ENCODE measurements at regions not wholly inside any gene's neighbourhood (a gene's known extent, or its start where the extent isn't known, plus 50 kb on each side); places are given as distances from the start of the nearest gene placed in this dataset.
"Not testable (repeated sequence)": the region's sequence is repeated elsewhere in the genome, so short reads cannot be mapped to it uniquely, and the experiment has no call there.

- no peak for DNase-seq (ENCODE audit: low read depth in 4 of 4, low spot score in 2 of 4)
Observed at GRCh38 chr1:194033646-194034045, 847.2 kb upstream of the B3GALT2 start.

GRCh38 chr1:194028002-194028401 is 841.6 kb upstream of the B3GALT2 start:
- no peak for DNase-seq (ENCODE audit: low read depth in 4 of 4, low spot score in 2 of 4)

GRCh38 chr1:194026422-194026821 is 840.0 kb upstream of the B3GALT2 start:
- DNase-seq (ENCODE audit: low read depth in 4 of 4, low spot score in 2 of 4): no peak

- no peak for DNase-seq (ENCODE audit: low read depth in 4 of 4, low spot score in 2 of 4)
Observed at GRCh38 chr1:194024659-194025058, 838.2 kb upstream of the B3GALT2 start.

- no peak for DNase-seq (ENCODE audit: low read depth in 4 of 4, low spot score in 2 of 4)
Observed at GRCh38 chr1:194014014-194014413, 827.6 kb upstream of the B3GALT2 start.

GRCh38 chr1:194013561-194013960 is 827.1 kb upstream of the B3GALT2 start:
- no peak for DNase-seq (ENCODE audit: low read depth in 4 of 4, low spot score in 2 of 4)

GRCh38 chr1:194004146-194004545 is 817.7 kb upstream of the B3GALT2 start:
- no peak for DNase-seq (ENCODE audit: low read depth in 4 of 4, low spot score in 2 of 4)

GRCh38 chr1:194001726-194002350 is 815.4 kb upstream of the B3GALT2 start:
- DNase-seq (ENCODE audit: low read depth in 4 of 4, low spot score in 2 of 4): not testable (repeated sequence)

- no peak for DNase-seq (ENCODE audit: low read depth in 4 of 4, low spot score in 2 of 4)
Observed at GRCh38 chr1:193988885-193989284, 802.5 kb upstream of the B3GALT2 start.

GRCh38 chr1:193979219-193979618 is 792.8 kb upstream of the B3GALT2 start:
- no peak for DNase-seq (ENCODE audit: low read depth in 4 of 4, low spot score in 2 of 4)

GRCh38 chr1:193974286-193974798 is 787.9 kb upstream of the B3GALT2 start:
- DNase-seq (ENCODE audit: low read depth in 4 of 4, low spot score in 2 of 4): no peak

GRCh38 chr1:193973428-193973827 is 787.0 kb upstream of the B3GALT2 start:
- no peak for DNase-seq (ENCODE audit: low read depth in 4 of 4, low spot score in 2 of 4)

GRCh38 chr1:193971595-193971994 is 785.2 kb upstream of the B3GALT2 start:
- DNase-seq (ENCODE audit: low read depth in 4 of 4, low spot score in 2 of 4): no peak

- no peak for DNase-seq (ENCODE audit: low read depth in 4 of 4, low spot score in 2 of 4)
Observed at GRCh38 chr1:193960499-193960898, 774.1 kb upstream of the B3GALT2 start.

GRCh38 chr1:193960040-193960439 is 773.6 kb upstream of the B3GALT2 start:
- no peak for DNase-seq (ENCODE audit: low read depth in 4 of 4, low spot score in 2 of 4)

- no peak for DNase-seq (ENCODE audit: low read depth in 4 of 4, low spot score in 2 of 4)
Observed at GRCh38 chr1:193957556-193958095, 771.2 kb upstream of the B3GALT2 start.

- DNase-seq (ENCODE audit: low read depth in 4 of 4, low spot score in 2 of 4): no peak
Observed at GRCh38 chr1:193952778-193953374, 766.5 kb upstream of the B3GALT2 start.

- no peak for DNase-seq (ENCODE audit: low read depth in 4 of 4, low spot score in 2 of 4)
Observed at GRCh38 chr1:193951984-193952383, 765.6 kb upstream of the B3GALT2 start.

- DNase-seq (ENCODE audit: low read depth in 4 of 4, low spot score in 2 of 4): no peak
Observed at GRCh38 chr1:193944454-193944853, 758.0 kb upstream of the B3GALT2 start.

GRCh38 chr1:193940176-193940575 is 753.8 kb upstream of the B3GALT2 start:
- no peak for DNase-seq (ENCODE audit: low read depth in 4 of 4, low spot score in 2 of 4)

GRCh38 chr1:193939585-193939984 is 753.2 kb upstream of the B3GALT2 start:
- no peak for DNase-seq (ENCODE audit: low read depth in 4 of 4, low spot score in 2 of 4)

GRCh38 chr1:193937308-193937707 is 750.9 kb upstream of the B3GALT2 start:
- DNase-seq (ENCODE audit: low read depth in 4 of 4, low spot score in 2 of 4): no peak

Data from left renal cortex interstitium (tissue), 4 donors.